GM12878 (cell line): ENCODE measurements at regions not wholly inside any gene's neighbourhood (a gene's known extent, or its start where the extent isn't known, plus 50 kb on each side); places are given as distances from the start of the nearest gene placed in this dataset.

Experiments
- ATAC-seq: fragments of 200-7000 bp; cut with Tn5 transposase; 3 replicates; pipeline ENCODE4 v1.9.1; 2020; ENCODE audit warnings: mild to moderate bottlenecking, moderate library complexity
- BruUV-seq: library from RNA; stranded (reverse); fragments of 400-500 nt; replicated peaks from 2 replicates; lab custom pipeline; 2021; lab: Mats Ljungman, UMichigan
- CTCF ChIA-PET: fragments of 300-600 bp; sonication (Branson Sonifier 250); formaldehyde crosslinking; extraction: SDS; loops from one replicate; lab custom pipeline; 2021; ENCODE audit warnings: inconsistent platforms; lab: Yijun Ruan, JAX
- POLR2A ChIA-PET: fragments of 350-600 bp; formaldehyde crosslinking; extraction: SDS; loops from one replicate; lab custom pipeline; 2021; ENCODE audit warnings: inconsistent platforms; lab: Charles Lee
- RAD21 ChIA-PET: fragments of 300-600 bp; sonication (Branson Sonifier 250); formaldehyde crosslinking; loops from one replicate; lab custom pipeline; 2023; ENCODE audit warnings: antibody characterized with exemption; ENCODE audit not compliant: unreplicated experiment; lab: Charles Lee
- SMC1A ChIA-PET: fragments of 300-600 bp; sonication (Branson Sonifier 250); formaldehyde crosslinking; loops from one replicate; lab custom pipeline; 2023; ENCODE audit not compliant: unreplicated experiment, uncharacterized antibody; lab: Charles Lee
- DNase-seq: peaks from one replicate; pipeline ENCODE4 v3.0.0-alpha.2; 2011; ENCODE audit warnings: low read depth, low spot score
- FAIRE-seq: peaks from 3 replicates; lab custom pipeline; 2011; peaks lifted over from hg19 to GRCh38; lab: Jason Lieb, UNC
- H2AFZ ChIP-seq: 2 replicates; pipeline ENCODE4 v1.6.0; 2011; ENCODE audit warnings: low read depth, low read length, control low read depth; ENCODE audit not compliant: control insufficient read depth
- H3K27ac ChIP-seq: 2 replicates; pipeline ENCODE4 v1.5.1; 2011; ENCODE audit warnings: control low read depth; ENCODE audit not compliant: control insufficient read depth, insufficient read depth
- H3K27me3 ChIP-seq, 2 experiments: replicated peaks in 1 of 2; 2 replicates each; pipeline versions ENCODE4 v1.6.0 to v1.6.1; 2011; ENCODE audit warnings: low read length in 1 of 2; ENCODE audit not compliant: control insufficient read depth in 2 of 2, insufficient read depth in 2 of 2
- H3K36me3 ChIP-seq, 2 experiments: 2 replicates each; pipeline ENCODE4 v1.5.1; 2011; ENCODE audit warnings: low read length in 1 of 2; ENCODE audit not compliant: control insufficient read depth in 2 of 2, insufficient read depth in 2 of 2
- H3K4me1 ChIP-seq: 2 replicates; pipeline ENCODE4 v1.6.1; 2011; ENCODE audit warnings: mild to moderate bottlenecking, low read length, moderate library complexity, mixed read lengths; ENCODE audit not compliant: control insufficient read depth, insufficient read depth
- H3K4me2 ChIP-seq: 2 replicates; pipeline ENCODE4 v1.6.0; 2011; ENCODE audit warnings: control low read depth; ENCODE audit not compliant: control insufficient read depth, insufficient read depth
- H3K4me3 ChIP-seq: fragments of 200-600 bp; sonication (generic); 2 replicates; pipeline ENCODE4 v1.5.1; 2016
- H3K79me2 ChIP-seq: 2 replicates; pipeline ENCODE4 v1.6.0; 2011; ENCODE audit warnings: low read length; ENCODE audit not compliant: control insufficient read depth, insufficient read depth
- H3K9ac ChIP-seq: 2 replicates; pipeline ENCODE4 v1.8.0; 2011; ENCODE audit warnings: low read length, control low read depth, mixed read lengths; ENCODE audit not compliant: control insufficient read depth, insufficient read depth
- H3K9me3 ChIP-seq: replicated peaks from 3 replicates; pipeline ENCODE4 v1.5.1; 2011; ENCODE audit warnings: mild to moderate bottlenecking, low read length; ENCODE audit not compliant: control insufficient read depth, insufficient read depth
- H4K20me1 ChIP-seq: 2 replicates; pipeline ENCODE4 v1.6.0; 2011; ENCODE audit not compliant: control insufficient read depth, insufficient read depth
- ATF2 ChIP-seq: IDR thresholded peaks from 2 replicates; pipeline ENCODE4 v1.6.1; 2012; ENCODE audit warnings: low read length, inconsistent platforms
- BRCA1 ChIP-seq: IDR thresholded peaks from 2 replicates; pipeline ENCODE4 v1.6.1; 2011; ENCODE audit warnings: low read depth, low read length, improper control_type of control experiment
- CBFB ChIP-seq: IDR thresholded peaks from 2 replicates; pipeline ENCODE4 v1.6.1; 2016; ENCODE audit warnings: antibody characterized with exemption, low read depth
- ETV6 ChIP-seq, 2 experiments: fragments of 450-650 bp in 1 of 2; IDR thresholded peaks in 1 of 2; conservative IDR thresholded peaks in 1 of 2; 2 replicates each; pipeline ENCODE4 v1.6.1; 2014; ENCODE audit warnings: antibody characterized with exemption in 1 of 2, borderline replicate concordance in 1 of 2, low read depth in 1 of 2, mild to moderate bottlenecking in 1 of 2, moderate library complexity in 1 of 2
- PAX8 ChIP-seq: fragments of 450-650 bp; IDR thresholded peaks from 2 replicates; pipeline ENCODE4 v1.6.1; 2017; ENCODE audit warnings: mild to moderate bottlenecking, moderate library complexity
- POLR2AphosphoS2 ChIP-seq: IDR thresholded peaks from 2 replicates; pipeline ENCODE4 v1.6.1; 2011; ENCODE audit warnings: low read depth, mild to moderate bottlenecking, low read length, improper control_type of control experiment, moderate library complexity
- PRDM15 ChIP-seq: fragments of 450-650 bp; formaldehyde crosslinking; IDR thresholded peaks from 2 replicates; pipeline ENCODE4 v1.4.0; 2020; ENCODE audit warnings: mild to moderate bottlenecking, moderate library complexity
- RAD21 ChIP-seq: IDR thresholded peaks from 2 replicates; pipeline ENCODE4 v1.6.1; 2011; ENCODE audit warnings: mild to moderate bottlenecking, low read depth, low read length, moderate library complexity; ENCODE audit not compliant: insufficient read depth
- RB1 ChIP-seq: fragments of 450-650 bp; formaldehyde crosslinking; IDR thresholded peaks from 2 replicates; pipeline ENCODE4 v1.6.1; 2017; ENCODE audit warnings: mild to moderate bottlenecking, borderline replicate concordance
- SUPT20H ChIP-seq: IDR thresholded peaks from 2 replicates; pipeline ENCODE4 v1.6.1; 2011; ENCODE audit warnings: low read depth, mild to moderate bottlenecking, low read length, moderate library complexity, borderline replicate concordance; ENCODE audit not compliant: control insufficient read depth
- TCF3 ChIP-seq: IDR thresholded peaks from 2 replicates; pipeline ENCODE4 v1.6.1; 2012; ENCODE audit warnings: low read depth, mild to moderate bottlenecking, low read length, borderline replicate concordance; ENCODE audit not compliant: insufficient read depth
- WGBS: methylation state at CpG from one replicate; pipeline ENCODE4 v1.1.6; 2016; ENCODE audit warnings: low lambda C conversion rate; ENCODE audit not compliant: insufficient replicate concordance, insufficient coverage; ENCODE audit errors: missing lambda C conversion rate; 5-methylcytosine and 5-hydroxymethylcytosine counted together
- in situ Hi-C: fragments of 300-500 bp; cut with MboI; formaldehyde crosslinking; loops from 9 replicates; pipeline ENCODE4 v1.14.3; 2018; ENCODE audit warnings: mixed read lengths
- intact Hi-C: fragments of 100-400 bp; cut with micrococcal nuclease; formaldehyde crosslinking; loops from one replicate; pipeline ENCODE4 v1.14.2; 2022; ENCODE audit not compliant: unreplicated experiment
- TF ChIP-seq, protein P1 (sequence below): IDR thresholded peaks from 2 replicates; pipeline ENCODE4 v1.6.1; 2012; ENCODE audit warnings: improper control_type of control experiment, low read depth, low read length; ENCODE audit not compliant: insufficient replicate concordance
- TF ChIP-seq, protein P2 (sequence below): fragments of 450-650 bp; IDR thresholded peaks from 2 replicates; pipeline ENCODE4 v1.6.1; 2014; ENCODE audit warnings: mild to moderate bottlenecking

GRCh38 chr1:239031310-239031709 is 355.1 kb upstream of the CHRM3 start:
- Histone ChIP-seq H3K27me3 (no peaks in the 10 kb centered on the region), H3K9ac (no peak overlapping the region), H3K27ac (no peak overlapping the region), H3K4me3 (no peak overlapping the region), H3K79me2 (no peaks in the 10 kb centered on the region), H3K9me3 (no peaks in the 10 kb centered on the region), H4K20me1 (no peaks in the 10 kb centered on the region), H3K4me1 (no peaks in the 10 kb centered on the region), H2AFZ (no peak overlapping the region), H3K36me3 (no peaks in the 10 kb centered on the region), H3K4me2 (no peak overlapping the region)
- POLR2A ChIA-PET = no interaction called here
- intact Hi-C loops = no loop called here
- SMC1A ChIA-PET = no interaction called here
- CTCF ChIA-PET = no interaction called here
- BruUV-seq = no TSS peak
- FAIRE-seq = no peak
- DNase-seq = no peak
- WGBS = 19% methylated on average over 5 of the region's 5 CpGs
- no peak for ATAC-seq
- in situ Hi-C loops = no loop called here
- RAD21 ChIA-PET = no interaction called here
- no peak for TF ChIP-seq ETV6 (conservative IDR thresholded peaks at IDR 0.05 in 1 of 2, IDR thresholded peaks at IDR 0.05 in 1 of 2; ENCODE audit: borderline replicate concordance in 1 of 2, low read depth in 1 of 2)
- TF ChIP-seq BRCA1 = no peak
- TF ChIP-seq, protein P1, sequence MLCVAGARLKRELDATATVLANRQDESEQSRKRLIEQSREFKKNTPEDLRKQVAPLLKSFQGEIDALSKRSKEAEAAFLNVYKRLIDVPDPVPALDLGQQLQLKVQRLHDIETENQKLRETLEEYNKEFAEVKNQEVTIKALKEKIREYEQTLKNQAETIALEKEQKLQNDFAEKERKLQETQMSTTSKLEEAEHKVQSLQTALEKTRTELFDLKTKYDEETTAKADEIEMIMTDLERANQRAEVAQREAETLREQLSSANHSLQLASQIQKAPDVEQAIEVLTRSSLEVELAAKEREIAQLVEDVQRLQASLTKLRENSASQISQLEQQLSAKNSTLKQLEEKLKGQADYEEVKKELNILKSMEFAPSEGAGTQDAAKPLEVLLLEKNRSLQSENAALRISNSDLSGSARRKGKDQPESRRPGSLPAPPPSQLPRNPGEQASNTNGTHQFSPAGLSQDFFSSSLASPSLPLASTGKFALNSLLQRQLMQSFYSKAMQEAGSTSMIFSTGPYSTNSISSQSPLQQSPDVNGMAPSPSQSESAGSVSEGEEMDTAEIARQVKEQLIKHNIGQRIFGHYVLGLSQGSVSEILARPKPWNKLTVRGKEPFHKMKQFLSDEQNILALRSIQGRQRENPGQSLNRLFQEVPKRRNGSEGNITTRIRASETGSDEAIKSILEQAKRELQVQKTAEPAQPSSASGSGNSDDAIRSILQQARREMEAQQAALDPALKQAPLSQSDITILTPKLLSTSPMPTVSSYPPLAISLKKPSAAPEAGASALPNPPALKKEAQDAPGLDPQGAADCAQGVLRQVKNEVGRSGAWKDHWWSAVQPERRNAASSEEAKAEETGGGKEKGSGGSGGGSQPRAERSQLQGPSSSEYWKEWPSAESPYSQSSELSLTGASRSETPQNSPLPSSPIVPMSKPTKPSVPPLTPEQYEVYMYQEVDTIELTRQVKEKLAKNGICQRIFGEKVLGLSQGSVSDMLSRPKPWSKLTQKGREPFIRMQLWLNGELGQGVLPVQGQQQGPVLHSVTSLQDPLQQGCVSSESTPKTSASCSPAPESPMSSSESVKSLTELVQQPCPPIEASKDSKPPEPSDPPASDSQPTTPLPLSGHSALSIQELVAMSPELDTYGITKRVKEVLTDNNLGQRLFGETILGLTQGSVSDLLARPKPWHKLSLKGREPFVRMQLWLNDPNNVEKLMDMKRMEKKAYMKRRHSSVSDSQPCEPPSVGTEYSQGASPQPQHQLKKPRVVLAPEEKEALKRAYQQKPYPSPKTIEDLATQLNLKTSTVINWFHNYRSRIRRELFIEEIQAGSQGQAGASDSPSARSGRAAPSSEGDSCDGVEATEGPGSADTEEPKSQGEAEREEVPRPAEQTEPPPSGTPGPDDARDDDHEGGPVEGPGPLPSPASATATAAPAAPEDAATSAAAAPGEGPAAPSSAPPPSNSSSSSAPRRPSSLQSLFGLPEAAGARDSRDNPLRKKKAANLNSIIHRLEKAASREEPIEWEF = no peak
- TF ChIP-seq ATF2 = no peak
- TF ChIP-seq RAD21 = no peak
- no peak for TF ChIP-seq POLR2AphosphoS2
- TF ChIP-seq PRDM15 = no peak
- TF ChIP-seq, protein P2, sequence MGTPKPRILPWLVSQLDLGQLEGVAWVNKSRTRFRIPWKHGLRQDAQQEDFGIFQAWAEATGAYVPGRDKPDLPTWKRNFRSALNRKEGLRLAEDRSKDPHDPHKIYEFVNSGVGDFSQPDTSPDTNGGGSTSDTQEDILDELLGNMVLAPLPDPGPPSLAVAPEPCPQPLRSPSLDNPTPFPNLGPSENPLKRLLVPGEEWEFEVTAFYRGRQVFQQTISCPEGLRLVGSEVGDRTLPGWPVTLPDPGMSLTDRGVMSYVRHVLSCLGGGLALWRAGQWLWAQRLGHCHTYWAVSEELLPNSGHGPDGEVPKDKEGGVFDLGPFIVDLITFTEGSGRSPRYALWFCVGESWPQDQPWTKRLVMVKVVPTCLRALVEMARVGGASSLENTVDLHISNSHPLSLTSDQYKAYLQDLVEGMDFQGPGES = no peak
- no peak for TF ChIP-seq SUPT20H
- TF ChIP-seq CBFB = no peak
- TF ChIP-seq TCF3 = no peak
- TF ChIP-seq RB1 = no peak
- no peak for TF ChIP-seq PAX8
